Fibroblast of the aortic adventitia (primary cell): ENCODE measurements at regions not wholly inside any gene's neighbourhood (a gene's known extent, or its start where the extent isn't known, plus 50 kb on each side); places are given as distances from the start of the nearest gene placed in this dataset.

Source experiments
- DNase-seq: peaks from one replicate; pipeline ENCODE4 v3.0.0-alpha.2; 2010; ENCODE audit warnings: low read depth
- H3K4me3 ChIP-seq: 2 replicates; pipeline ENCODE4 v1.5.1; 2011; ENCODE audit warnings: low read depth, mild to moderate bottlenecking, control low read depth, low read length, moderate library complexity
- CTCF ChIP-seq: IDR thresholded peaks from 2 replicates; pipeline ENCODE4 v1.5.1; 2011; ENCODE audit warnings: mild to moderate bottlenecking, low read length, control low read depth, inconsistent platforms; ENCODE audit not compliant: insufficient read depth

DNA sequence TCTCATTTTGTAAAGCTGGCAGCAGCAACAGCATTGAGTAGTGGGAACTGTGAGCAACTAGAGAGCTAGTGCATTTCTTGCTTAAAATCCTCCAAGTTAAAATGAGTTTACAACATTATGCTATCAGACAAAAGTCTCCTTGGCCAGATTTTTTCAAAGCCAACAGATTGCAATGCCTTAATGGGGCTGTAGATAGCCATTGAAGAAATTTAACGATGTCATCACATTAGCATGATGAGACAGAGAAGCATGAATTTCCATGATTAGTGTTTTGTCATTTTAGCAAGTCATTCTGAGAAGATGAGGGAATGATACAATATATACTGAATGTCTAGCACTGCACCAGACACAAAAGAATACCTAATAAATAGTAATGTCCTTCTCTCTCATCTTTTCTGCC is 307.5 kb upstream of the REG3G start:
- DNase-seq = no peak
- no peak overlapping the region for H3K4me3 ChIP-seq
- TF ChIP-seq CTCF = no peak

- H3K4me3 ChIP-seq = no peak overlapping the region
- TF ChIP-seq CTCF = no peak
- DNase-seq = no peak
Measured at GRCh38 chr2:78718473-78718872, 307.0 kb upstream of the REG3G start.

DNA sequence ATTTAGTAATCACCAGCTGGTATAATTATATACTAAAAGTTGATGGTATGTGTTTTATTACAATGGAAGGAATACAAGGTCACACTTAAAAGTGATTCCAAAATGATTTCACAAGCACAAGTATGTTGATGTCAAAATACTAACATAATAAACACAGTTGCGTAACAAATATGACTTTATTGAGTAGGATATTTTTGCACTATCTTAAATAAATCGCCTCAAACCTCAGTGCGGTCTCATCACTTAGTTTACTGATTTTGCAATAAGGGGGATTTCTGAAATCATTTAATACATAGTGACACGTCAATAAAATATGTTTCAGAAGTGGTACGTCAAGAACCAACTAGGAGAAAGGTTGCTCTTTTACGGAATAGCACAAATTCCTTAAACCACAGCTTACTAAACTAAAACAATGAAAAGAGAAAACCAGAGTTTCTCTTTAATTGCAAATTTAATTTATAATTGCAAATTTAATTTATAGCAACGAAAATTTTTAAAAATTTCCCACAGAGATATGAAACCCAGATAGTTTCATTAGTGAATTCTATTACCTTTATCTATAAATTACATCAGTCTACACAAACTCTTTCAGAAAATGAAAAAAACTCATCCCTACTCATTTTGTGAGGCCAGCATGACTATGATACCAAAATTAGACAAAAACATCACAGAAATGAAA is 304.0 kb upstream of the REG3G start:
- no peak for TF ChIP-seq CTCF
- no peak overlapping the region for H3K4me3 ChIP-seq
- DNase-seq = no peak

DNA sequence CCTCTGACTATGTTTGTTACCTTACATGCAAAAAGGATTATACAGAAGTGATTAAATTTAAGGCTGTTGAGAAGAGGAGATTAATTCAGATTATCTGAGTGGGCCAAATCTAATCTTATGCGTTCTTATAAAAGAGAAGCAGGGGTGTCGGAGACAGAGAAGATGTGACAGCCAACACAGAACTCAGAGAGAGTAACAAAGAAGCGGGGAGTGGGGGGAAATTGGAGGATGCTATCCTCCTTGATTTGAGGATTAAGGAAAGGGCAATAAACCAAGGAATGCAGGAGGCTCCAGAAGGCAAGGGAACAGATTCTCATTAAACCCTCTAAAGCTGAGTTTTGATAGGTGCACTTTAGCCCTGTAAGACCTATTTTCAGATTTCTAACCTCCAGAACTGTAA is 291.3 kb upstream of the REG3G start:
- no peak for TF ChIP-seq CTCF
- DNase-seq = no peak
- no peak overlapping the region for H3K4me3 ChIP-seq

DNA sequence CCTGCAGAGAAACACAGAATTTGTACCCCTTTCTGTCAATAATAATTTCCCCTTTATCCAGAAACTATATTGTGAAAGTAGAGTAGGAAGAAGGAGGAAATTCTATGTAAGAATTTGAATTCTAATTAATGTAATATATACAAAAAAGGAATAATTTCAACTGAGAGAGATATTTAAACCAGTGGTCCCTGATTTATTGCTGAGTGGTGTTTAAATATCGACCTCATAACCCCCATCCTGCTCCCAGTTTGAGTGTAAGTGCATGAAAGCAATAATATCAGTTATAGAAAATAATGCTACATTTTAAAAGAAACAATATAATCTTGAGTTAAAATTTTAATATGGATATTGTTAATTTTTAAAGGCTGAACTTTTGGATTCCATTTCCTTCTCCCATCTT is 286.2 kb upstream of the REG3G start:
- TF ChIP-seq CTCF = no peak
- H3K4me3 ChIP-seq = no peak overlapping the region
- no peak for DNase-seq

GRCh38 chr2:78749638-78750037 is 275.9 kb upstream of the REG3G start:
- no peak overlapping the region for H3K4me3 ChIP-seq
- TF ChIP-seq CTCF = no peak
- no peak for DNase-seq

- TF ChIP-seq CTCF = no peak
- DNase-seq = no peak
- H3K4me3 ChIP-seq = no peak overlapping the region
Measured at GRCh38 chr2:78750219-78750618, 275.3 kb upstream of the REG3G start.
